ENCODE measurements at regions not wholly inside any gene's neighbourhood (a gene's known extent, or its start where the extent isn't known, plus 50 kb on each side); places are given as distances from the start of the nearest gene placed in this dataset.

DNA sequence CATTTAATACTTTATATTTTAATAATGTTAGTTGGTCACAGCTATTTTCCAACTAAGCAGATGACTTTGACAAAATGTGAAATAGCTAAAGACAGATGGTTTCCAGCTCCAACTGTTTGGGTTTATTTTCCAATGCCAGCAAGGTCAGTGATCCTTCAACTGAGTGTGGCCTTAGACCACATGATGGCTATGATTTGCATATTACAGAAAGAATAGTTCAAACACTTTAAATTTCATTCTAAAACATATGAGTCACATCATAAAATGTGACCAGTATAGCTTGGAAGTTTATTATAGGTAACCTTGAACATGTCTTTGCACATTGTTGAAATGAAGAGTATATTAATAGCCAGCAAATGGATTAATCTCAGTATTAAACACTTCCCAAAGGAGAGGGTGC, 454.0 kb upstream of the C1orf87 start:
- CTCF ChIA-PET (ENCODE audit: partially characterized antibody): no interaction called here
- Histone ChIP-seq H3K23me2 (ENCODE audit: low read depth, low read length) (no peaks in the 10 kb centered on the region), H3K79me2 (ENCODE audit: control insufficient read depth in 1 of 2, insufficient read depth in 2 of 2, low read length in 2 of 2) (no peaks in the 10 kb centered on the region)
- TF ChIP-seq TCF12 (IDR thresholded peaks at IDR 0.05; ENCODE audit: low read depth, low read length) (no peak), YY1 (IDR thresholded peaks at IDR 0.05; ENCODE audit: low read depth, low read length) (no peak), NRF1 (IDR thresholded peaks at IDR 0.05; ENCODE audit: low read depth, low read length) (no peak), RNF2 (IDR thresholded peaks at IDR 0.05; ENCODE audit: borderline replicate concordance, low read depth, low read length, missing control alignments, poor library complexity, severe bottlenecking) (no peak), CHD1 (IDR thresholded peaks at IDR 0.05; ENCODE audit: low read depth, low read length) (no peak), TAF7 (optimal IDR thresholded peaks at IDR 0.05; ENCODE audit: borderline replicate concordance, low read depth, low read length) (no peak), SRF (IDR thresholded peaks at IDR 0.05; ENCODE audit: low read depth, low read length) (no peak), RBBP5 (IDR thresholded peaks at IDR 0.05; ENCODE audit: borderline replicate concordance, low read depth, low read length) (no peak), RFX5 (IDR thresholded peaks at IDR 0.05; ENCODE audit: borderline replicate concordance, low read depth, low read length) (no peak), POLR2A (IDR thresholded peaks at IDR 0.05; ENCODE audit: control extremely low read depth in 1 of 2, low read depth in 2 of 2, low read length in 2 of 2) (no peak), SIN3A (conservative IDR thresholded peaks at IDR 0.05 in 1 of 2, IDR thresholded peaks at IDR 0.05 in 1 of 2; ENCODE audit: low read depth in 1 of 2, low read length in 2 of 2) (no peak), MAFK (IDR thresholded peaks at IDR 0.05; ENCODE audit: low read depth, low read length) (no peak), TBP (IDR thresholded peaks at IDR 0.05; ENCODE audit: low read depth, low read length) (no peak), SP1 (IDR thresholded peaks at IDR 0.05; ENCODE audit: low read depth, low read length) (no peak)
- TF ChIP-seq, protein P1, sequence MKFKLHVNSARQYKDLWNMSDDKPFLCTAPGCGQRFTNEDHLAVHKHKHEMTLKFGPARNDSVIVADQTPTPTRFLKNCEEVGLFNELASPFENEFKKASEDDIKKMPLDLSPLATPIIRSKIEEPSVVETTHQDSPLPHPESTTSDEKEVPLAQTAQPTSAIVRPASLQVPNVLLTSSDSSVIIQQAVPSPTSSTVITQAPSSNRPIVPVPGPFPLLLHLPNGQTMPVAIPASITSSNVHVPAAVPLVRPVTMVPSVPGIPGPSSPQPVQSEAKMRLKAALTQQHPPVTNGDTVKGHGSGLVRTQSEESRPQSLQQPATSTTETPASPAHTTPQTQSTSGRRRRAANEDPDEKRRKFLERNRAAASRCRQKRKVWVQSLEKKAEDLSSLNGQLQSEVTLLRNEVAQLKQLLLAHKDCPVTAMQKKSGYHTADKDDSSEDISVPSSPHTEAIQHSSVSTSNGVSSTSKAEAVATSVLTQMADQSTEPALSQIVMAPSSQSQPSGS (IDR thresholded peaks at IDR 0.05; ENCODE audit: low read length): no peak

More for the DNA sequence above, 454.0 kb upstream of the C1orf87 start:
- no peaks in the 10 kb centered on the region for H3K4me1 ChIP-seq (replicated peaks in 1 of 4; ENCODE audit: control insufficient read depth in 3 of 4, insufficient read depth in 4 of 4, low read length in 3 of 4)
- no peak overlapping the region for H2BK20ac ChIP-seq (ENCODE audit: low read length)
- POLR2A ChIA-PET (ENCODE audit: partially characterized antibody): no interaction called here
- no peaks in the 10 kb centered on the region for H3K36me3 ChIP-seq (ENCODE audit: control insufficient read depth in 2 of 4, insufficient read depth in 4 of 4, low read length in 3 of 4)
- no peaks in the 10 kb centered on the region for H3K79me1 ChIP-seq (ENCODE audit: low read depth, low read length)
- no peak overlapping the region for H3K4me2 ChIP-seq (ENCODE audit: insufficient read depth in 1 of 2, low read depth in 2 of 2, low read length in 2 of 2)
- no peaks in the 10 kb centered on the region for H4K20me1 ChIP-seq (replicated peaks in 1 of 2; ENCODE audit: control insufficient read depth in 1 of 2, insufficient read depth in 2 of 2, low read length in 2 of 2)
- H3K18ac ChIP-seq (ENCODE audit: extremely low read depth, low read length): no peak overlapping the region
- no peak overlapping the region for H3K14ac ChIP-seq (ENCODE audit: insufficient read length)
- no peak overlapping the region for H2BK12ac ChIP-seq (ENCODE audit: low read depth, low read length)
- no peak overlapping the region for H2BK120ac ChIP-seq (replicated peaks; ENCODE audit: low read depth, low read length)
- no peak overlapping the region for H2AFZ ChIP-seq (ENCODE audit: low read length)
- no peak overlapping the region for H4K8ac ChIP-seq (ENCODE audit: extremely low read depth, insufficient read depth, low read length)
- H2BK5ac ChIP-seq (ENCODE audit: low read depth, low read length): no peak overlapping the region
- no peak overlapping the region for H4K5ac ChIP-seq (ENCODE audit: insufficient read length, low read depth, low read length)
- H4K91ac ChIP-seq (replicated peaks; ENCODE audit: insufficient read length, low read length): no peak overlapping the region
- H3K9me3 ChIP-seq (ENCODE audit: insufficient read depth in 2 of 2, low read depth in 1 of 2, low read length in 1 of 2): no peaks in the 10 kb centered on the region
- no peaks in the 10 kb centered on the region for H3K27me3 ChIP-seq (replicated peaks in 1 of 4; ENCODE audit: control insufficient read depth in 3 of 4, extremely low read depth in 1 of 4, insufficient read depth in 3 of 4, low read length in 3 of 4)
- no peak for DNase-seq (ENCODE audit: low read depth in 1 of 2, low spot score in 2 of 2)
- no peak overlapping the region for H2AK5ac ChIP-seq (ENCODE audit: low read depth, low read length)
- H3K4me3 ChIP-seq (ENCODE audit: extremely low read depth in 1 of 4, insufficient read depth in 2 of 4, low read depth in 3 of 4, low read length in 4 of 4): no peak overlapping the region
- H2BK15ac ChIP-seq (ENCODE audit: low read length): no peak overlapping the region
- no peak overlapping the region for H3K56ac ChIP-seq (replicated peaks; ENCODE audit: insufficient read length, low read depth, low read length)
- H3K27ac ChIP-seq (ENCODE audit: low read depth, low read length): no peak overlapping the region
- FAIRE-seq: no peak
- H3K23ac ChIP-seq (ENCODE audit: insufficient read length): no peak overlapping the region
- no peak overlapping the region for H3K9ac ChIP-seq (replicated peaks in 1 of 4; ENCODE audit: extremely low read depth in 1 of 4, low read depth in 3 of 4, low read length in 3 of 4)
- H3K4ac ChIP-seq (replicated peaks; ENCODE audit: insufficient read length, low read depth, low read length): no peak overlapping the region
